IMR-90 (cell line): ENCODE measurements at regions not wholly inside any gene's neighbourhood (a gene's known extent, or its start where the extent isn't known, plus 50 kb on each side); places are given as distances from the start of the nearest gene placed in this dataset.

Experiments used
- ATAC-seq: fragments of 200-7000 bp; cut with Tn5 transposase; 2 replicates; pipeline ENCODE4 v1.9.1; 2020; ENCODE audit warnings: low read depth, mild to moderate bottlenecking, moderate library complexity
- BruUV-seq: library from RNA; stranded (reverse); fragments of 400-500 nt; replicated peaks from 2 replicates; lab custom pipeline; 2021; lab: Mats Ljungman, UMichigan
- CTCF ChIA-PET: fragments of 300-600 bp; formaldehyde crosslinking; extraction: SDS; loops from one replicate; lab custom pipeline; 2021; ENCODE audit warnings: antibody characterized with exemption; lab: Yijun Ruan, JAX
- POLR2A ChIA-PET: fragments of 300-600 bp; sonication (Branson Sonifier 250); formaldehyde crosslinking; loops from one replicate; lab custom pipeline; 2022; ENCODE audit warnings: antibody characterized with exemption; ENCODE audit not compliant: unreplicated experiment; lab: Charles Lee
- DNase-seq: peaks from one replicate; pipeline ENCODE4 v3.0.0; 2013
- H2AFZ ChIP-seq: replicated peaks from 2 replicates; pipeline ENCODE3; 2013; ENCODE audit warnings: low read length, mild to moderate bottlenecking; ENCODE audit not compliant: poor library complexity
- H2AK5ac ChIP-seq: 2 replicates; pipeline ENCODE4 v1.6.1; 2013; ENCODE audit warnings: low read depth, low read length, inconsistent platforms
- H2AK9ac ChIP-seq: replicated peaks from 2 replicates; pipeline ENCODE3; 2013; ENCODE audit warnings: mild to moderate bottlenecking, low read depth, low read length, moderate library complexity; ENCODE audit not compliant: poor library complexity
- H2BK120ac ChIP-seq: 2 replicates; pipeline ENCODE4 v1.6.1; 2013; ENCODE audit warnings: low read depth, low read length, inconsistent platforms
- H2BK15ac ChIP-seq: 3 replicates; pipeline ENCODE4 v1.6.1; 2013; ENCODE audit warnings: low read depth, low read length, inconsistent platforms
- H2BK20ac ChIP-seq: 2 replicates; pipeline ENCODE4 v1.6.1; 2013; ENCODE audit warnings: low read depth, mild to moderate bottlenecking, inconsistent platforms, low read length, moderate library complexity
- H2BK5ac ChIP-seq: 2 replicates; pipeline ENCODE4 v1.6.1; 2013; ENCODE audit warnings: mild to moderate bottlenecking, low read depth, low read length, inconsistent platforms; ENCODE audit not compliant: poor library complexity, severe bottlenecking
- H3K14ac ChIP-seq: replicated peaks from 2 replicates; pipeline ENCODE4 v1.6.1; 2013; ENCODE audit warnings: low read depth, low read length, inconsistent platforms
- H3K18ac ChIP-seq: 2 replicates; pipeline ENCODE4 v1.6.1; 2013; ENCODE audit warnings: low read depth, low read length, control low read depth
- H3K23ac ChIP-seq: 2 replicates; pipeline ENCODE4 v1.6.1; 2013; ENCODE audit warnings: low read depth, low read length, inconsistent platforms
- H3K27ac ChIP-seq: 2 replicates; pipeline ENCODE4 v1.5.1; 2013; ENCODE audit warnings: mild to moderate bottlenecking, control low read depth, low read length; ENCODE audit not compliant: insufficient read depth
- H3K27me3 ChIP-seq: 2 replicates; pipeline ENCODE4 v1.6.1; 2013; ENCODE audit warnings: low read length; ENCODE audit not compliant: control insufficient read depth, insufficient read depth
- H3K36me3 ChIP-seq: 2 replicates; pipeline ENCODE4 v1.6.1; 2013; ENCODE audit warnings: low read length, mixed read lengths; ENCODE audit not compliant: control insufficient read depth, insufficient read depth
- H3K4ac ChIP-seq: 2 replicates; pipeline ENCODE4 v1.6.1; 2013; ENCODE audit warnings: low read depth, low read length, inconsistent platforms
- H3K4me1 ChIP-seq: 2 replicates; pipeline ENCODE4 v1.6.1; 2013; ENCODE audit warnings: low read length, mixed read lengths; ENCODE audit not compliant: control insufficient read depth, insufficient read depth
- H3K4me2 ChIP-seq: 2 replicates; pipeline ENCODE4 v1.6.1; 2013; ENCODE audit warnings: low read depth, mild to moderate bottlenecking, control low read depth, low read length, moderate library complexity
- H3K4me3 ChIP-seq: 2 replicates; pipeline ENCODE4 v1.5.1; 2013; ENCODE audit warnings: low read depth, mild to moderate bottlenecking, control low read depth, low read length, moderate library complexity; ENCODE audit not compliant: insufficient read depth
- H3K56ac ChIP-seq: 2 replicates; pipeline ENCODE4 v1.6.1; 2013; ENCODE audit warnings: low read length, inconsistent platforms; ENCODE audit not compliant: insufficient read depth; ENCODE audit errors: extremely low read depth
- H3K79me1 ChIP-seq, 2 experiments: 2 replicates each; pipeline ENCODE4 v1.6.1; 2013; ENCODE audit warnings: low read length in 2 of 2, inconsistent platforms in 1 of 2, low read depth in 1 of 2
- H3K9ac ChIP-seq: 2 replicates; pipeline ENCODE4 v1.6.1; 2013; ENCODE audit warnings: low read depth, low read length, control low read depth
- H3K9me1 ChIP-seq: 2 replicates; pipeline ENCODE4 v1.6.1; 2013; ENCODE audit warnings: low read length, inconsistent platforms; ENCODE audit not compliant: insufficient read depth
- H3K9me3 ChIP-seq: 2 replicates; pipeline ENCODE4 v1.6.1; 2013; ENCODE audit warnings: low read length; ENCODE audit not compliant: control insufficient read depth, insufficient read depth
- H4K20me1 ChIP-seq: 2 replicates; pipeline ENCODE4 v1.6.1; 2013; ENCODE audit warnings: low read length, inconsistent platforms; ENCODE audit not compliant: insufficient read depth
- H4K5ac ChIP-seq: 2 replicates; pipeline ENCODE4 v1.6.1; 2013; ENCODE audit warnings: mild to moderate bottlenecking, low read depth, low read length, control low read depth
- H4K8ac ChIP-seq, 2 experiments: 2 replicates each; pipeline ENCODE4 v1.6.1; 2013; ENCODE audit warnings: low read depth in 2 of 2, low read length in 2 of 2, control low read depth in 1 of 2, inconsistent platforms in 1 of 2
- H4K91ac ChIP-seq: 2 replicates; pipeline ENCODE4 v1.6.1; 2013; ENCODE audit warnings: low read depth, low read length, inconsistent platforms; ENCODE audit not compliant: insufficient read depth
- MAZ ChIP-seq: IDR thresholded peaks from 2 replicates; pipeline ENCODE4 v1.6.1; 2012; ENCODE audit warnings: low read depth, mild to moderate bottlenecking, low read length, improper control_type of control experiment, moderate library complexity, borderline replicate concordance
- POLR2A ChIP-seq: IDR thresholded peaks from 2 replicates; pipeline ENCODE4 v1.6.1; 2012; ENCODE audit warnings: mild to moderate bottlenecking, low read depth, low read length
- RAD21 ChIP-seq: IDR thresholded peaks from 2 replicates; pipeline ENCODE4 v1.6.1; 2012; ENCODE audit warnings: low read length, improper control_type of control experiment
- WGBS, 2 experiments: methylation state at CpG; one replicate each; pipeline versions ENCODE4 v1.1.5 to v1.1.7; 2013; ENCODE audit warnings: missing lambda C conversion rate in 2 of 2; ENCODE audit not compliant: insufficient read length in 1 of 2; ENCODE audit errors: extremely low coverage in 2 of 2; 5-methylcytosine and 5-hydroxymethylcytosine counted together
- dilution Hi-C: fragments of 300-500 bp; cut with HindIII; formaldehyde crosslinking; loops from one replicate; pipeline ENCODE4 v1.14.3; 2018; ENCODE audit warnings: low sequenced_read_pairs; ENCODE audit not compliant: unreplicated experiment
- in situ Hi-C: fragments of 300-500 bp; cut with MboI; formaldehyde crosslinking; loops from 3 replicates; pipeline ENCODE4 v1.14.3; 2019; ENCODE audit warnings: low sequenced_read_pairs, inconsistent platforms, mixed read lengths
- intact Hi-C: fragments of 100-400 bp; cut with micrococcal nuclease; formaldehyde crosslinking; loops from 2 replicates; pipeline ENCODE4 v1.10.0; 2022
- TF ChIP-seq, protein P1 (sequence below): conservative IDR thresholded peaks from 2 replicates; pipeline ENCODE4 v1.5.1; 2012; ENCODE audit warnings: mild to moderate bottlenecking, low read depth, low read length, improper control_type of control experiment
- TF ChIP-seq, protein P2 (sequence below): fragments of 150-350 bp; IDR thresholded peaks from 2 replicates; pipeline ENCODE4 v1.6.1; 2016; ENCODE audit warnings: low read depth, mild to moderate bottlenecking, low read length, moderate library complexity, borderline replicate concordance

DNA sequence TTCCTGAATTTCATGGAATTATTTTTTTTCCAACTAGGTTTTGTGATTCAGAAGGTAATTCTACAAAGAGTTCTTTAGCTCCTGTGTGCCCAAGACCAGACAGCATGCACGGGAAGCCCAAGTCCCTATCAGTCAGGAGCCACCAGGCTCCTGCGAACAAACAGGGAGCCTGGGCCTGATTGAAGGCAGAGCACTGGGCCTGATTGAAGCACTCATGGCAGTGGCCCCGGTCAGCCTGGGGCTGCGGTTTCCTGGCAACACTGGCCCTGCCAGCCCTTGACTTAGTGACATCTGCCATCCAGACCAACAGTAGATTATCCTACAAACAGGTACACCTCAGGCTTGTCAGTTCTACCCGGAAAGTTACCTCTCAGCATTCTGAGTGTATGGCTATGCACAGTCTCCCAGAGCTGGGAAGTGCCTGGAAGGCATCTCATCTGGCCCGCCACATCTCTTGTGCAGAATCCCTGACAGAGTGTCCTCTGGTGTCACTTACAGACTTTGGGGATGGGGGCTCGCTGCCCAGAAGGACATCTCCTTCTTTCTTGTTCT lies 133.8 kb downstream of the VEGFA start:
- ATAC-seq: no peak
- H4K20me1 ChIP-seq: no peaks in the 10 kb centered on the region
- no peak overlapping the region for H4K5ac ChIP-seq
- no peak overlapping the region for H4K91ac ChIP-seq
- POLR2A ChIA-PET: no interaction called here
- peaks cover 9% of the 10 kb centered on the region for H3K27me3 ChIP-seq
- no peak overlapping the region for H2BK5ac ChIP-seq
- no peak overlapping the region for H2AFZ ChIP-seq
- no peak overlapping the region for H3K14ac ChIP-seq
- no peak overlapping the region for H2AK9ac ChIP-seq
- H2BK15ac ChIP-seq: no peak overlapping the region
- H4K8ac ChIP-seq: no peak overlapping the region
- no peak overlapping the region for H2AK5ac ChIP-seq
- intact Hi-C loops (no loop called here), dilution Hi-C loops (no loop called here), in situ Hi-C loops (no loop called here)
- no peaks in the 10 kb centered on the region for H3K9me3 ChIP-seq
- no TSS peak for BruUV-seq
- 74% methylated on average over 4 of the region's 7 CpGs; no CpG with 5 or more reads in 1 of the 2 experiments for WGBS, 2 experiments
- no peaks in the 10 kb centered on the region for H3K79me1 ChIP-seq
- no peak overlapping the region for H3K4ac ChIP-seq
- H3K4me3 ChIP-seq: no peak overlapping the region
- no peaks in the 10 kb centered on the region for H3K9me1 ChIP-seq
- H3K23ac ChIP-seq: no peak overlapping the region
- H3K4me2 ChIP-seq: no peak overlapping the region
- no peak overlapping the region for H3K9ac ChIP-seq
- no peak overlapping the region for H3K27ac ChIP-seq
- peaks cover 3% of the 10 kb centered on the region; the same call in 1 of the 2 replicates for H3K4me1 ChIP-seq
- H2BK120ac ChIP-seq: no peak overlapping the region
- CTCF ChIA-PET: no interaction called here
- DNase-seq: no peak
- H3K18ac ChIP-seq: no peak overlapping the region
- TF ChIP-seq, protein P1, sequence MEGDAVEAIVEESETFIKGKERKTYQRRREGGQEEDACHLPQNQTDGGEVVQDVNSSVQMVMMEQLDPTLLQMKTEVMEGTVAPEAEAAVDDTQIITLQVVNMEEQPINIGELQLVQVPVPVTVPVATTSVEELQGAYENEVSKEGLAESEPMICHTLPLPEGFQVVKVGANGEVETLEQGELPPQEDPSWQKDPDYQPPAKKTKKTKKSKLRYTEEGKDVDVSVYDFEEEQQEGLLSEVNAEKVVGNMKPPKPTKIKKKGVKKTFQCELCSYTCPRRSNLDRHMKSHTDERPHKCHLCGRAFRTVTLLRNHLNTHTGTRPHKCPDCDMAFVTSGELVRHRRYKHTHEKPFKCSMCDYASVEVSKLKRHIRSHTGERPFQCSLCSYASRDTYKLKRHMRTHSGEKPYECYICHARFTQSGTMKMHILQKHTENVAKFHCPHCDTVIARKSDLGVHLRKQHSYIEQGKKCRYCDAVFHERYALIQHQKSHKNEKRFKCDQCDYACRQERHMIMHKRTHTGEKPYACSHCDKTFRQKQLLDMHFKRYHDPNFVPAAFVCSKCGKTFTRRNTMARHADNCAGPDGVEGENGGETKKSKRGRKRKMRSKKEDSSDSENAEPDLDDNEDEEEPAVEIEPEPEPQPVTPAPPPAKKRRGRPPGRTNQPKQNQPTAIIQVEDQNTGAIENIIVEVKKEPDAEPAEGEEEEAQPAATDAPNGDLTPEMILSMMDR: no peak
- TF ChIP-seq POLR2A (no peak), MAZ (no peak), RAD21 (no peak)
- TF ChIP-seq, protein P2, sequence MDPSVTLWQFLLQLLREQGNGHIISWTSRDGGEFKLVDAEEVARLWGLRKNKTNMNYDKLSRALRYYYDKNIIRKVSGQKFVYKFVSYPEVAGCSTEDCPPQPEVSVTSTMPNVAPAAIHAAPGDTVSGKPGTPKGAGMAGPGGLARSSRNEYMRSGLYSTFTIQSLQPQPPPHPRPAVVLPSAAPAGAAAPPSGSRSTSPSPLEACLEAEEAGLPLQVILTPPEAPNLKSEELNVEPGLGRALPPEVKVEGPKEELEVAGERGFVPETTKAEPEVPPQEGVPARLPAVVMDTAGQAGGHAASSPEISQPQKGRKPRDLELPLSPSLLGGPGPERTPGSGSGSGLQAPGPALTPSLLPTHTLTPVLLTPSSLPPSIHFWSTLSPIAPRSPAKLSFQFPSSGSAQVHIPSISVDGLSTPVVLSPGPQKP: no peak
- 0 out of 2 replicates have a peak overlapping the region, but pooled peaks have one; percentile 28 for H2BK20ac ChIP-seq
- no peaks in the 10 kb centered on the region for H3K36me3 ChIP-seq
- no peak overlapping the region for H3K56ac ChIP-seq
